ENCODE measurements at regions not wholly inside any gene's neighbourhood (a gene's known extent, or its start where the extent isn't known, plus 50 kb on each side); places are given as distances from the start of the nearest gene placed in this dataset.

- DNase-seq (ENCODE audit: low read depth in 1 of 2, low spot score in 2 of 2), result no peak
These were observed 327.0 kb downstream of the SEC23A start for GRCh38 chr14:38775986-38776385.

More at GRCh38 chr14:38775986-38776385, 327.0 kb downstream of the SEC23A start:
- Histone ChIP-seq H2AK5ac (ENCODE audit: low read depth, low read length) (no peak overlapping the region), H3K4me3 (ENCODE audit: extremely low read depth in 1 of 4, insufficient read depth in 2 of 4, low read depth in 3 of 4, low read length in 4 of 4) (no peak overlapping the region), H2BK5ac (ENCODE audit: low read depth, low read length) (no peak overlapping the region), H3K36me3 (ENCODE audit: control insufficient read depth in 2 of 4, insufficient read depth in 4 of 4, low read length in 3 of 4) (no peaks in the 10 kb centered on the region), H4K20me1 (replicated peaks in 1 of 2; ENCODE audit: control insufficient read depth in 1 of 2, insufficient read depth in 2 of 2, low read length in 2 of 2) (no peaks in the 10 kb centered on the region), H3K4me2 (ENCODE audit: insufficient read depth in 1 of 2, low read depth in 2 of 2, low read length in 2 of 2) (no peak overlapping the region), H3K79me1 (ENCODE audit: low read depth, low read length) (no peaks in the 10 kb centered on the region), H3K9ac (replicated peaks in 1 of 4; ENCODE audit: extremely low read depth in 1 of 4, low read depth in 3 of 4, low read length in 3 of 4) (no peak overlapping the region), H3K14ac (ENCODE audit: insufficient read length) (no peak overlapping the region), H3K27ac (ENCODE audit: low read depth, low read length) (no peak overlapping the region), H2BK120ac (replicated peaks; ENCODE audit: low read depth, low read length) (no peak overlapping the region), H3K23ac (ENCODE audit: insufficient read length) (no peak overlapping the region), H3K4me1 (replicated peaks in 1 of 4; ENCODE audit: control insufficient read depth in 3 of 4, insufficient read depth in 4 of 4, low read length in 3 of 4) (no peaks in the 10 kb centered on the region), H3K56ac (replicated peaks; ENCODE audit: insufficient read length, low read depth, low read length) (no peak overlapping the region), H3K27me3 (replicated peaks in 1 of 4; ENCODE audit: control insufficient read depth in 3 of 4, extremely low read depth in 1 of 4, insufficient read depth in 3 of 4, low read length in 3 of 4) (no peaks in the 10 kb centered on the region), H2AFZ (ENCODE audit: low read length) (no peak overlapping the region), H4K91ac (replicated peaks; ENCODE audit: insufficient read length, low read length) (no peak overlapping the region), H2BK20ac (ENCODE audit: low read length) (no peak overlapping the region), H3K4ac (replicated peaks; ENCODE audit: insufficient read length, low read depth, low read length) (no peak overlapping the region), H3K79me2 (ENCODE audit: control insufficient read depth in 1 of 2, insufficient read depth in 2 of 2, low read length in 2 of 2) (no peaks in the 10 kb centered on the region), H4K8ac (ENCODE audit: extremely low read depth, insufficient read depth, low read length) (no peak overlapping the region), H4K5ac (ENCODE audit: insufficient read length, low read depth, low read length) (no peak overlapping the region), H2BK12ac (ENCODE audit: low read depth, low read length) (no peak overlapping the region), H3K9me3 (ENCODE audit: insufficient read depth in 2 of 2, low read depth in 1 of 2, low read length in 1 of 2) (no peaks in the 10 kb centered on the region), H3K23me2 (ENCODE audit: low read depth, low read length) (no peaks in the 10 kb centered on the region), H3K18ac (ENCODE audit: extremely low read depth, low read length) (no peak overlapping the region), H2BK15ac (ENCODE audit: low read length) (no peak overlapping the region)
- no peak for FAIRE-seq
- WGBS, 2 experiments (ENCODE audit: extremely low coverage in 1 of 2, insufficient coverage in 1 of 2, insufficient read length in 1 of 2, insufficient replicate concordance in 2 of 2, low coverage in 1 of 2, low lambda C conversion rate in 2 of 2, missing lambda C conversion rate in 1 of 2), result 88% methylated on average over 1 of the region's 1 CpG; no CpG with 5 or more reads in 1 of the 2 experiments
- TF ChIP-seq CHD2 (IDR thresholded peaks at IDR 0.05; ENCODE audit: low read length) (no peak), KDM4A (IDR thresholded peaks at IDR 0.05; ENCODE audit: low read depth, low read length, severe bottlenecking) (no peak), ATF2 (IDR thresholded peaks at IDR 0.05; ENCODE audit: low read length) (no peak), RNF2 (IDR thresholded peaks at IDR 0.05; ENCODE audit: borderline replicate concordance, low read depth, low read length, missing control alignments, poor library complexity, severe bottlenecking) (no peak), RAD21 (IDR thresholded peaks at IDR 0.05 in 1 of 2, conservative IDR thresholded peaks at IDR 0.05 in 1 of 2; ENCODE audit: low read depth in 2 of 2, low read length in 2 of 2) (no peak), E2F6 (IDR thresholded peaks at IDR 0.05) (no peak), EZH2 (IDR thresholded peaks at IDR 0.05; ENCODE audit: low read depth, low read length, severe bottlenecking) (no peak), JUND (IDR thresholded peaks at IDR 0.05; ENCODE audit: low read length) (no peak), PHF8 (conservative IDR thresholded peaks at IDR 0.05; ENCODE audit: low read depth, low read length) (no peak)
- CTCF ChIA-PET (ENCODE audit: partially characterized antibody), result interaction anchor here (1.4 kb wide), 1 partner anchor 52 kb away, joined by 5 read pairs; no protein-coding TSS in a partner anchor
- POLR2A ChIA-PET (ENCODE audit: partially characterized antibody), result no interaction called here

All from H1 (cell line).